Activated T-helper 1 cell treated with Interleukin-2 at 50 U/mL for 16 hours (primary cell): ENCODE measurements at regions not wholly inside any gene's neighbourhood (a gene's known extent, or its start where the extent isn't known, plus 50 kb on each side); places are given as distances from the start of the nearest gene placed in this dataset.

Source experiments
- DNase-seq: peaks from one replicate; pipeline ENCODE4 v3.0.0-alpha.2; 2020; ENCODE audit warnings: low read depth

DNA sequence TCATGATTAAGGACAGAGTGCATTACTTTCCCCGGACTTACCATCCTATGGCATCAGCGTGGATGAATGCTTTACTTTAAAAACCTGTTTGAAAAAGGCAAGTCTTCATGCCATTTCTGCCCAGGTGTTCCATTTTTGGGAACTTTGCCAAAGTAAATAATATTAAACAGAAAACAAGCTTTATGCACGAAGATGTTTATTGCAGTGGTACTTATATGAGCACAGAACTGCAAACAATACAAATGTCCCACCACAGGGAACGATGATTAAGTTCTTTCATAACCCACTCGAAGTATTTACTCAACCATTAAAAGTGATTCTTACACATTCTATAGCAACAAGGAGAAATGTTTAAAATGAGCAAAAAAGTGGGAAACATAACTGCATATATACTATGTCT lies 109.7 kb upstream of the GDF10 start:
- no peak for DNase-seq

DNA sequence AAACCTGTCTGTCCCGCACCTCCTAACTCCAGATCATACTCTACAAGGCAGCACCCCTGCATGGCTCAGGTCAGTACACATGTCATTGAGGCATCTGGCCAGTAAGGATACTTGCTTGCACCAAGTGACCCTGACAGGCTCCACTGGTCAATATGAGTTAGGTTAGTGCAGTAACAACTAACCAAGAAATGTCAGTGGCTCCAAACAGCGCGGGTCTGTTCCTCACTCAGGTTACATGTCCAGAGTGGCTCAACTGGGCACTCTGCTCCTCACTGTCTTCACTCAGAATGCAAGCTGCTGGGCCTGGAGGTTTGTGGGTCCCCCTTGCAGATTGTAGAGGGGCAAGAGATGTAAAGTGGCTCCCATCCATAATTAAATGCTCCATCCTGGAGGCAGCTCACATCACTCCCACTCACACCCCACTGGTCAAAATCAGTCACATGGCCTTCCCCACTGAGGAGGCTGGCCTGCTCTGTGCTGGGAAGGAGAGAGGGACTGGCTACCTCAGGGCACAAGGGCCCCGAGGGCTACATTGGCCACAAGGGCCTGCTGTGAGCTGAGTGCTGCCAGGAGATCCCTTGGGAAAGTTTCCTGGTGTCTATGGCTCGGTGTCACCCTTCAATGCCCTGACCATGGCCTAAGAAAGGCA lies 109.1 kb upstream of the GDF10 start:
- no peak for DNase-seq

DNA sequence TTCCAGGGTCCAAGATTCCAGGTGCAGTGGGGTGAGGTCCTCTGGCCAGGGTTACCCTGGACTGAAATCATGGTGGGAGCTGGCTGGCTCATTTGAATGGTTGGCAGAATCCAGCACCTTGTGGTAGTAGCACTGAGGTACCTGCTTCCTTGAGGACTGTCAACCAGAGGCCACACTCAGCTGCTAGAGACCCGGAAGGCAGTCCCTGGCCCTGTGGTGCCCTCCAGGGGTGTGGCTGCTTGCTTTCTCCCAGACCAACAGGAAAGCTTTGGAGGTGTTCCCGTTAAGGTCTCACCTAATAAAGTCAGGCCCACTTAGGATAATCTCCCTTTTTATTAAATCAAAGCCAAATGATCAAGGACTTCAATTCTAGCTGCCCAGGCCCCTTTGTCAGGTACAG lies 107.7 kb upstream of the GDF10 start:
- no peak for DNase-seq

DNA sequence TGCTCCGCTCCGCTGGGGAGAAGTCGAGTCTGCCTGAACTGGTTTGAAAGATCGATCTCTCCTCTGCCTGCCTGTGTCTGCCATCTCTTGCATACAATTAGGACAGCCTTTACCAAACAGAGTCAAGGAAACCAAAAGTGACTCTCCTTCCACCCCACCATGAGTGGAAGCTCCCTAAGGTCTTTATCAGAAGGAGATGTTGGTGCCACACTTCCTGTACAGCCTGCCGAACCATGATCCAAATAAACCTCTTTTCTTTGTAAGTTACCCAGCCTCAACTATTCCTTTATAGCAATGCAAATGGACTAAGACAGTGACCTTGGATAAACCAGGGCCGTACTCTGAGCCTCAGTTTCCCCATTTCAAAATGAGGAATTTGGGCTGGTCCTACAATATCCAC lies 106.3 kb upstream of the GDF10 start:
- no peak for DNase-seq

DNA sequence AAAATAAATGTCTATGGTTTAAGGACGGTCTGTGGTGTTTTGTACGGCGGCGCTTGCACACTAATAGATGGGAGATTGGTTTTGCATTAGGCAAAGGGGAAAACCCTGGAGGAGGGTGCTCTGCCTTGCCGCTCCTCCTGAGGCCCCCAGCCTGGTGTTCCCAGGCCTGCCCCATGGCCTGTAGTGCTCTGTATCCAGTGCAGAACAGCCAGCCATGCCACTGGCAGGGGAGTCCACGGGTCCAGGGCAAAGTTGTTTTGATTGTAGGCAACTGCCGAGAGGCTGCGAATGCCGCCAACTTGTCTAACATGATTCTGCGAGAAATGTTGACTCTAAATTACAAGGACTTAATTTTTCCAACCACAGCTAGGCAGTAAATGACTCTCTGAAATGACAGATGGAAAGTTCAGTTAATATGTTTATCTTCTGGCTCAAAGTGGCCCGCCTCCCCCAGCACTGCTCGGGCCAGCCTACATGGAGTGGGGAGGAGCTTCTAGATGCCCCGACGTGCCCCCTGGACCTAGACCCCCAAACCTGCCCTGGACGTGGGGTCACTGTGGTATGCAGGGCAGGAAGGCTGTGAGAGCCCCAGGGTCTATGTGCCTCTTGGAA lies 104.6 kb upstream of the GDF10 start:
- no peak for DNase-seq

DNA sequence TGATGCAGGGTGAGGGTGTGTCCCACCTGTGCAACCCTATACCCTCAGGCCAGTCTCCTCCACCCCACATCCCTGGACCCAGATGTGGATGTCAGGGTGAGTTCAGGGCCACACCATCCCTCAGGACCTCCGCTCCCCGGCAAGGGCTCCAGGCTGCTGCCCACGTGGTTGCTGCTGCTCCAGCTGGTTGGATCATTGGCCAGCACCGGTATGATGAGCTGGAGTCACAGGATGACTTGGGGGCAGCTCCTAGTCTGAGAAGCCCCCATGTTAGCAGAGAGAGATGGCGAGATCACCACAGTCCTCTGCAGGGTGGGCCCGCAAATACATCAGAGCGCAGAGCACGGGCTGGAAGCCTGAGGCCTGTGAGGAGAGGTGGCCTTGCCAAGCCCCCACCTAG lies 103.3 kb upstream of the GDF10 start:
- DNase-seq, result no peak

DNA sequence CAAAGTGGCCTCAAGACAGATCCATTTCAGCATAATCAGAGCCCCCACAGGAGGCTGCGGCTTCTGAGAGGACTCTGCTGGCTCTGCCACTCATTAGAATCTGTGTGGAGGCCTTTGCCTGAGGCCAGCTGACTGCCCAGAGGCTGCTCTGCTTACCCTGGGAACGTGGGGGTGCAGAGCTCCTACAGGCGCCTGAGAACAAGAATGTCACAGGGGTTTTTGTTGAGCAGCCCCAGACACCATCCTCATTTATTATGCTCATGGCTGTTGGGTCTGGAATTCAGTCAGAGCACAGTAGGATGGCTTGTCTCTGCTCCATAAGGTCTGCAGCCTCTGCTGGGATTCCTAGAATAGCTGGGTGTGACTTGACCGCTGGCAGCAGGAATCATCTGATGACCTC lies 101.8 kb upstream of the GDF10 start:
- no peak for DNase-seq

DNA sequence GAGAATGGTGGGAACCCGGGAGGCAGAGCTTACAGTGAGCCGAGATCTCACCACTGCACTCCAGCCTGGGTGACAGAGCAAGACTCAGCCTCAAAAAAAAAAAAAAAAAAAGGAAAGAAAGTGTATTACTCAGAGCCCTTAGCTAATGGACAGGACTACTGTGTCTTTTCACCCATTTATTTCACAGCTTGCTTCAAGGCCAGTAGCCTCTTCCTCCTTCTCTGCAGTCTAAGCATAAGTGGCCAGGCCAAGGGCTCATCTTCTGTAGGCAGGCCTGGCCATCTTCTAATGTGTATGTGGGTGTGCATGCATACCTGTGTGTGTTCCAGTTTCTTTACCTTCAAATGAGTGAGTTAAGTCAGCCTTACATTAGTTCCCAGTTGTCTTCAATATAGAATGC lies 94.8 kb upstream of the GDF10 start:
- DNase-seq, result no peak

DNA sequence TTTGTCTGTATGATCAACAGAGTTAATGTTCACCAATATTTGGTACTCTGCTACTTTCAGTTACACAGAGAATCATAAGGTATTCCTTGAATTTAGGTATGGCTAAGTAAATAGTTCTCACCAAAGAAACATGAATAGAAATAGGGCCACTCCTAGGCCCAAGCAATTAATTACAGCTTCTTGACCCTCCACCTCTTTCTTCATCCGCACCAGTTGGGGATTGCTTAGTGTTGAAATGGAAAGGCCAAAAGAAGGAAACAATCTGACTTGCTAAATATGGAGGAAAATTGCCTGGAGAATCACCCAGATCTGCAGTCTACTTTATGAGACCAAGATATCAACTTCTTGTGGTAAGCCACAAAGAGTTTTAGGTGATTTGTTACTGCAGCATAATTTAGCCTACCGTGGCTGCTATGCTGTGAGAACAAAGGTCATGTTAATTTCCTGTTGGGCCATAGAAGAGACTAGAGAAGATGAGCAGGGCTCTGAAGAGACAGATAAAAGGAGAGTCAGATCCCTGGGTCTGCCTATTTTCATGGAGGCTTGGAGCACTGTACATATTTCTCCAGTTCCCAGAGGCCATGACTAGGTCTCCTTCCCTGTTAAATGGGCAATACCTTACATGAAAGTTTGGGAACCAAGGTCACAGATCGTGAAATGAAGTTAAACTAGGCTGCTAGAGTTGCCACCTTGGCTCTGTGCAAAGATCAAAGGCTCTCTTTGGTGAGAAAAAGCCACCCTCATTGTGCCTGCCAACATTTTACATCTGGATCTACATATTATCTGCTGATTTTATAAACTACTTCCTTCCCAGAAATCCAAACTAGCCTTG lies 93.3 kb upstream of the GDF10 start:
- no peak for DNase-seq

DNA sequence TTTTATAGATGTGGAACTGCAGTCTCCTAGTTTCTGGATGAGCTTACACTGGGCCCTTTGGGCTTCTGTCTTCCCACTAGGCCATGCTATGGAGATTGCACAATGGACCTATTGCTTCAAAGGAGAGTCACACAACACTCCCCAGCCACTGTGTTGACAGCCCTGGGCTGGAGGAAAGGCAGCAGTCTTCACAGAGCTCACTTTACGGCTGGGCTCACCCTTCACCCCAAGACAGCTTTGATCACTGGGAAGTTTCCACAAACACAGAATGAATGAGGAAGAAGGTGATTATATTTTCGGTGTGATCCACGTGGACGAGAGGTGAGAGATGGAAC lies 92.7 kb upstream of the GDF10 start:
- DNase-seq, result no peak

DNA sequence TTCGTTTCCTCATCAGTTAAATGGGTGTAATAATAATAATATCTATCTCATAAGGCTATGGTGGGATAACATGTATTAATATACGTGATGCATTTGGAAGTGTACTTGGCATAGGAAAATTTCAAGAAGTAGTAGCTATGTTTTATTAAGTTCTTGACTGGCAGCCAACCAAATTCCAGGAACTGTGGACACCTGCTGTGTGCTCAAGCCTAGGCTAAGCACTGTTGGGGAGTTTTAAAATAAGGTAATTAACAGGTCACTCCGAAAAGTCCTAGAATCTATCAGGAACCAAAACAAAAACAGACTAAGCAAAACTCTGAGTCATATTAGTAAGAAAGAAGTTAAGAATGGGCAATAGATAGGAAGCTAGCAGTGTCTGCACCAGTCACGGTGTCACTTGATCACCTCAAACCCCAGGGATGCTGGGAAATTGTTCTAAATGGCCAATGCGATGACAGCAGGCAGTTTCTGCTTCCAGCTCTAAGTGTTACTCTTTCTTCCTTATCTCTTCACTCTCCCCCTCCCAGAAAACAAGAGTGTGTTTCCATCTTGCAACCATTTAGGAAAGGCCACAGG lies 92.0 kb upstream of the GDF10 start:
- no peak for DNase-seq

DNA sequence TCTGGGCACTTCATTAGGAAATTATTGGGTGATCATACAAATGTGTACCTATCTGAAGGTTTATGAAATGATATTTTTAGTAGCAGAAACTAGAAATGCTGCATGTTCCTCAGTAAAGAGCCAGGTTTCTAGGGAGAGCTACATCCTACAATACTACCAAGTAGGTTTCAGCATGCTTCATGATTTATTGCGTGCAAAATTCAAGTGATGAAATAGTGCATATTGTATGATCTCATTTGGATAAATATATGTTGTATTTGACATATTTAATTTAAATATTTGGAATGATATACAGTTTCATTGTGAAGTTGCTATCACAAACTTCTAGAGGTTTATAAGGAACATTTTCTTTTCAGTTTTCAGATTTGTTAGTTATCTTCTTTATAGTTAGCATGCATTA lies 90.5 kb upstream of the GDF10 start:
- no peak for DNase-seq

DNA sequence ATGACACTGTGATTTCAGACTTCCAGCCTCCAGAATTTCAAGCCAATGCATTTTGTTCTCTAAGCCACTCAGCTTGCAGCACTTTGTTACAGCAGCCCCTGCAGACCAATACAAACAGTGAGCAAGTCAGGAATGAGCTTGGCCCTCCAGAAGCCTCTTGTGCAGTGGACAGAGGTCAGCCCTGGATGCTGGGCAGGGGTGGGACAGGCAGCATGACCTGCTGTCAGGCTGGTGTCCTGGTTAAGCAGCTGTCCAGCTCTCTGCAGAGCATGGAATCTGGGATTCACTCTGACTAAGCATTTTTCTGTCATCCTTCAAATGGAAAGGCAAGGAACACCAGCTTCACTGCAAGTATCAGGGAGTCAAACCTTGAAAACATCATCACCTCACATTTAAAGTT lies 85.5 kb upstream of the GDF10 start:
- no peak for DNase-seq

DNA sequence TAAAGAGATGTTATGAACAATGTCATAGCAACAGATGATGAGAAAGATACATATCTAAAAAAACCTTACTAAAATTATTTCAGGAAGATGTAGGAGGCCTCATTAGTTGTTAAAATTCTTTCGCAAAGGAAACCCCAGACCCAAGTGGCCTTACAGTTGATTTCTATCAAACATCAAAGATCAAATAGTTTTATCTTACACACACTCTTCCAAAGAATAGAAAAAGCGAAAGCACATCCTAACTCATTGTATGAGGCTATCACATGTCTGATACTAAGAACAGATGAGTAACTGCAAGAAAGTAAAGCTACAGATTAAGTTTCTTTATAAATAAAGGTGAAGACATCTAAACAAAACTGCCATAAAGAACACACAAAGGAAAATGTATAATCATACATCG lies 82.9 kb upstream of the GDF10 start:
- DNase-seq, result no peak

DNA sequence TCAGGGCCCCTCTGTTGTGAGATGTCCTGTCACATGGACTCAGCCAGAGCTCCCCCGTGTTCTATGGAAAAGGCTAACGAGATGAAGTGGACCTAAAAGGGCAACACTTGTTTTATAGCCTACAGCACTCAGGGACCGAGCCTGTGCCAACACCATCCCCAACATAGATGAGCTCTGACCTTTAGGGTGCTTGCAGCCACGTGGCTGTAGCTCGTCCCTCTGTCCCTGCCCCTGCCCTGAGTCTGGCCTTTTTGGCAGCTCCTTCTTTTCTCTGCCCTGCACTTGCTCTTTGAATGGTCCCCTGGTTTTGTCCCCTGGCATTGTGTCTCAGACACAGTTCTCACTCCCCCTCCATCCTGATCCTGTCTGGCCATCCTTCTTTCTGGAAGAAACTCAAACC lies 81.2 kb upstream of the GDF10 start:
- DNase-seq, result no peak

DNA sequence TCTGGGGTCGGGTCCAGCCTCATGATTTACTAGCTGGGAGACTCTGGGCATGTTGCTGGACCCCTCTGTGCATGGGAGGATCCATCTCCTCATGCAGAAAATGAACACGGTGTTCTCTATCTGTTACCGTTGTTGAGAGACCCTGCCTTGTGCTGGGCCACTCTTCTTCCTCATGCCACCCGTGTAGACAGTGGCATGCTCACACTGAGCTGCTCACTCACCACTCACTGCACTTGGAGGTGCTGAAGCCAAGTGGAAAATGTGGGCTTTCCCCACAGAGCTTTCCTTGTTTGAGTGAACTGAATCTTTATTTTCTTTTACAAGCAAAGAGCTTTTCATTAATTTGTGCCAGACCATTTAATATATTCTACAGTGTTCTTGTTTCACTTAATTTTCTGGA lies 77.5 kb upstream of the GDF10 start:
- no peak for DNase-seq

DNA sequence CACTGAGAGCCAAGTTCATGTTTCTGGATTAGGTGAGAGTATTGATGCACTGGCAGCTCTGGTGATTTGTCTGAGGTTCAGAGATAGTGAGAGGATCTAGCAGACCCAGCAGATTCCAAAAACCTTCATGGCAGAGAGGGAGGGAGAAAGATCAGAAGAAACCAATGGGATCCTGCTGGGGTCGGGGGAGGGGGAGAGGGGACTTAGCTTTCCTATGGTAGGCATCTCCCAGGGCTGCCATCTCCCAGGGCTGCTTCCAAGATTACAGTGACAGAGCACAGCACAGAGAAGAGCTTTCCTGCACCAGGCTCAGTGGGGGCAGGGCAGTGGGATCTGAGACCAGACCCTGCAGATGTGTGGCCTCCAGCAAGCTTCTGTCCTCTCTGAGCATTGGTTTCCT lies 76.8 kb upstream of the GDF10 start:
- no peak for DNase-seq

DNA sequence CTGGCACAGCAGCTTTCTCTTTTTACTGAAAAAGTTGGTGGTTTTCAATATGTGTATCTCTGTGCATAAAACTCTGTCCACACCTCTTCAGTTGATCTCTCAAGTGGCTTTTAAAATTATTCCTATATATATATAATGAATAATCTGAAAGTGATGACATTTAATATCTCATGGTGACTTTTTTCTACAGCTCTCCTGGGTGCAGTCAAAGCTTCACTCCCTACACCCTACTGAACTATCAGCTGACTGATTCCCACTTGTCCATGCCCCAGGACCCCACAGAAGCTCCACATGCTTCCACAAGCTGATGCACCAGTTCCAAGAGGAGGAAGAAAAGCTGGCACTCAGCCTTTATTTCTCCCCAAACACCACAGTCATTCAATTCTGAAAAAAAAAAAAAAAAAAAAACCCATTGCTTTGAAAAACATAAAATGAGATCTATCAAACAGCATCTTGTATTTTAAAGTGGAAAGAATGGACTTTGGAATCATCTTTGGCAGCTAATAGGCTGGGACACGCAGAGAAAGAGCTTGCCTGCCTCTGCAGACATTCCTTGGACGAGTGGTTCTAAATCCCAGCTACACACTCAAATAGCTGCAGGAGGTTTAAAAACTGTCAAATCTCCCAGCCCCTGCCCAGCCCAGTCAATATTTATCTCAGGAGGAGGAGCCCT lies 75.3 kb upstream of the GDF10 start:
- DNase-seq, result no peak

DNA sequence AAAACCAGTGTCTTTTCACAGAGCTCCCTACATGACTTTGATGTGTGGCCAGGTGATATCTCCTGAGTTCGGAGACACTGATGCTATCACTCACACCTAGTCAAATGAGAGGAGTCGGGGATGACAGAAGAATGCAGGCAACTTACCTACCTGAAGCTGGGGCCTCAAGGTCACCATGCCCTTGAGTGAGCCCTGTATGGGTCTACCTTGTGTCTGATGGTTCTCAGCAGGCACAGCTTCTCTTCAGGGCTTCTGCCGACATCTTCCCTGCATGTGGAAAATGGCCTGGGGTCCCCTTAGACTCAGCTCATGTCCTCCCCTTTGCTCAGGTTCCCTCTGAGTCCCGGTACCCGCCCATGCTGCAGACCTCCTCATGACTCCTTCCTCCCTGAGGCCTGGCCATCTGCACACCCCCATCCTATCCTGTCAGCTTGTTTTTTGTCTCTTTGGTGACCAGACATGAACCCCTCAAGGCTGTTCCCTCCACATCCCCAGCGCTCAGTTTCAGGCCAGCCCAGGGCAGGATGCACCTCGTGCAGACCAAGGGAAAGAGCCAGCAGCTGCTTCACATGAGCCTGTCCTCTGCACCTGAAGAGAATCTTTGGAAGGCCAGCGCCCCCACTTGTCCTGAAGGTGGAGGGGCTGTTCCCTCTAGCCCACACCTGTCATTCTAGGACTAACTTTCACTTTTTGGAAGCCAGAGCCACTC lies 74.6 kb upstream of the GDF10 start:
- DNase-seq, result no peak

DNA sequence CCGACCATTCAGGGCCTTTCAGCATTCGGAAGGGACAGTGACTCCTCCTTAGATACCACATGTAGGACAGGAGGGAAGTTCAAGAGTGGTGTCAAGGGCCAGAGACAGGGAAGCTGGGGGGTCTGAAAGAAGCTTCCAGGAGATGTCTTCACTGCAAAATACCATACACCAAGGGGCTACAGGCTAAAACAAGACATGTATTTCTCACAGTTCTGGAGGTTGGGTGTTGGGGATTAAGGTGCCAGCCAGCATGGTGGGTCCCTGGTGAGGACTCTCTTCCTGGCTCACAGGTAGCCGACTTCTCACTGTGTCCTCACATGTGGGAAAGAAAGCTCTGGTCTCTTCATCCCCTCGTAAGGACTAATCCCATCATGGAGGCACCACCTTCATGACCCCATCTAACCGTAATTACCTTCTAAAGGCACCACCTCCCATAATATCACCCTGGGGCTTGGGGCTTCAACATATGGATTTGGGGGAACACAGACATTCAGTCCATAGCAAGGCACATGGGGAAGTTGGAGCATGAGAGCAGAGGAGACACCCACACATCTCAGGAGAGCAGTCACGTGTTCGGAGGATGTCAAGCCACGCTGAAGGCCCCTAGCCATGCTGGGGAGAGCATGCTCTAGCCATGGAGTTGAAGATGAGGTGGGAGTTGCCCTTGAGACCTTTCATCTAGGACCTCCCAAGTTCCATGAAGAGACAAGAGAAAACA lies 73.9 kb upstream of the GDF10 start:
- no peak for DNase-seq

DNA sequence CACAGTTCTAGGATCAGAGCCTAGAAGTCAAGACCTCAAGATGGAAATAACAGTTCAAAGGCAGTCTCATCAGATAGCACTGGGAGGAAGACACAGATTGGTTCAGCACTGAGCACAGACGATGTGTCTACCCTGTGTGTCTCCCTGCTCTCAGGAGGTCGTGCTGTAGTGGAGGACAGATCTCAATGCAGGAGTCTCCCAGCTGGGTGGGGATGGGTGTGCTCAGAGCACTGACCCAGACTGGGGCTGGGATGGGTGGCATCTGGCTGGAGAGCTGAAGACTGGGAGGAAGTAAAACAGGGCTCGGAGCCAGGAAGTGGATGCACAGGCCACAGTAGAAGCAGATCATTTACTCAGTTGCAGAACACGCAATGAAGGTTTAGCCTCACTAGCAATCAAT lies 69.5 kb upstream of the GDF10 start:
- no peak for DNase-seq
